ENCODE measurements at regions not wholly inside any gene's neighbourhood (a gene's known extent, or its start where the extent isn't known, plus 50 kb on each side); places are given as distances from the start of the nearest gene placed in this dataset.
A peak's percentile ranks its signal among the peaks of the same experiment; 100 is the strongest.
"Not testable (repeated sequence)": the region's sequence is repeated elsewhere in the genome, so short reads cannot be mapped to it uniquely, and the experiment has no call there.

DNA sequence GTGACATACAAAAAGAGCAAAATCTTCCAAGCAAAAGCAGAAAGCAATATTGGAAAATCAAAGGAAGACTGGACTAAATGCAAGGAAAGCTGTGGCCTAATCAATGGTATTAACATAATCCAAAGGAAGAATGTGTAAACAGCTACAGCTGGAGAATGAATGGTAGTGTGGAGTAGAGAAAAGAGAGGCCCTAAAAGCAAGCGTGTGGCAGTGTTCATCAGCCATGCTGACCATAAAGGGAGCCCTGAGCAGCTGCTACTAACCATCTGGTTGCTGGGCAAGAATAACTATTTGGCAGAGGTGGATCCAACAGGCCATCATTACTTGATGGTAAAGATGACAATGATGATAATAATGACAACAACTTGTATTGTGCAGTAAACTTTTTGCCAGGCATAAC lies 148.5 kb upstream of the BEND6 start:
- DNase-seq (ENCODE audit: low spot score): no peak

DNA sequence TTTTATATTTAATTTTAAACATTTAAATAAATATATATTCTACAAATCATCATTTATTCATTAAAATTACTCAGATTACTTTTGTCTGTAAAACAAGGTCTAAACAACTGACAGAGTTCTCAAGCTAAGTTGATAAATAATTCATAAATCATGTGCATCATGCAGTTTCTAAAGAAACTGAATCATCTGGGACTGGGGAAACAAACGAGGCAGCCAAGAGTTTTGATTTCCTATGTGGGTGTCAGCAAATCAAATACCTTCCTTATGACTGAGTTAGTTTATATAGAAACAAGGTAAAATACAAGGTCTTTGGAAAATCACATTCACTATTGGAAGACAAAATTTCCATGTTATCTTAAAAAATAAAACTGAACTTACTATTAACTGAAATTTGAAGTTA lies 149.9 kb upstream of the BEND6 start:
- no peak for DNase-seq (ENCODE audit: low spot score)

DNA sequence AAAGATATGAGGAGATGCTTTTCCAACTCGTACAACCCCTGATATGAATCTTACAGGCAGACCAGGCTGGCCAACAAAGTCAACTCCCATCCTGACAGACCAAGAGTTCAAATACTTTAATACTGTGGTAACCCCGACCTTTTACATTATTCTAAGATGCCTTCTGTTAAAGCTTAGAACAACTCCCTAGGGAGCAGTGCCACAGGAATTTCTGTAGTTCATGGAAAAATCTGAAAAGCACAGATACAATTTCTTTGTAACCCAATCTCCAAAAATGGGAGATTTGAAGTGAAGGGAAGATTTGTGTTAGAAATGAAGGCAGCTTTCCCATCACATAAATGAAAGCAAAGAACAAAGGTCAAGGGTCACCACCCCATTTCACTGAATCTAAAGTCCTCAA lies 151.3 kb upstream of the BEND6 start:
- no peak for DNase-seq (ENCODE audit: low spot score)

DNA sequence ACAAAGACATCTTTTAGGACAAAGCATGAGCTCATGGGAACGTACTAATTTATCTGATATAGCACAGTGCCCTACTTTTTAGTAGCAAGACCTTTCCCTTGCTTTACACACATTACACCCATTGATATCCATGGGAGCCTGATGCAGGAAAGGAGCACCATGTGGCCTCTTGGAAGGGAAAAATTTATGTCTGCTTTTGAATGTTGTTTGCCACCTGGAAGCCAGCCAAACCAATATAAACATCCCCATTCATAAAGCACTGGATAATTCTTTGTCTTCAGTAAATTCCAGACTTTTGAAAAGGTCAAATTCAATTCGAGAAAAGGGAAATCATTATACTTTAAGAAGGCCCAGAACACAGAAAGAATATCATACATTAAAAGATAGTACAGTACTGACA lies 152.3 kb upstream of the BEND6 start:
- DNase-seq (ENCODE audit: low spot score): peak; percentile 2

DNA sequence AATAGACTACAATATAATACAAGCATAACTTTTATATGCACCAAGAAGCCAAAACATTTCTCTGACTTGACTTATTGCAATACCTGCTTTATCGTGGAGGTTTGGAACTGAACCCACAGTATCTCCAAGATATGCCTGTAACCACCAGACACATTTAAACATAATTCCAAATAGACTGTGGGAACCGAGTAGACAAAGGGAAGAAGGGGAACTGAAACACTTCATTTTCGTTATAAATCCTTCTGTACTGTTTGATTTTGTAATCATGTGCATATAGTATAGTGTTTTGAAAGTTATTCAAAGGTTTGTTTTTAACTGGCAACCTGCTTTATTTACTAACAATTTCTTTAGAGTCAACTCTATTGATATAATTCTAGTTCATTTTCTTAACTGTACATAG lies 154.9 kb upstream of the BEND6 start:
- DNase-seq (ENCODE audit: low spot score): no peak

- no peak for DNase-seq (ENCODE audit: low spot score)
Measured at GRCh38 chr6:56798163-56798562, 155.5 kb upstream of the DST start.

DNA sequence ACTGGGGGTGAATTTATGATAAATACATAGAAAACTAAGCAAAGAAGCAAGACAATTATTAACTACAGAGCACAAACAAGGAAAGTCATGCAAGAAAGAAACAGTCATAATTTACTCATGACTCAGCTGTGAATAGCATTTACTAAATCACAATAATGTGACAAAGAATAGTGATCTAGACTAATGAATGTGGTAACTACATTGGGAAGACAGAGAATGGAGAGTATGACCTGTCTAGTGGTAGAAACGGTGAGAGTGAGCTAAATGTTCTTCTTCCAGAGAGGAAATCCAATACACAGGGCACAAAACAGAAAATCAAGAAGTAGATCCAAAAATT lies 153.5 kb upstream of the DST start:
- no peak for DNase-seq (ENCODE audit: low spot score)

- no peak for DNase-seq (ENCODE audit: low spot score)
Measured at GRCh38 chr6:56795466-56796195, 152.9 kb upstream of the DST start.

- DNase-seq (ENCODE audit: low spot score): no peak
Measured at GRCh38 chr6:56794421-56794820, 151.7 kb upstream of the DST start.

DNA sequence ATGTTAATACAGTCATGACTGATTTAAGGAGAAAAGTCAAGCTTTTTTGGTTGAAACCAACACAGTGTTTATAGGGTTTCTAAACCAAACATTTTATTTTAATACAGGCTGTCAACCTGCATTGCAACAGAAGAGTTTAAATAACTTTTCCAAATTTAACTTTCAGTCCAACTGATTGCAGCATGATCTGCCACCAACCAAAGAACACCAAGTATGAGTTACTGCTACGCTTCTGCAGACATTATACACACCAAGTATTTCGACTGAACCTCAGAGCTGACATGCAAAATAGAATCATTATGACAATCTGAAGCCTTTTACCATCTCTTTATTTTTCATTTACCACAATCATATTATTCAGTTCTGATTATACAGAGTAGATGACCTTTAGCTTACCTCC lies 151.2 kb upstream of the DST start:
- DNase-seq (ENCODE audit: low spot score): no peak

DNA sequence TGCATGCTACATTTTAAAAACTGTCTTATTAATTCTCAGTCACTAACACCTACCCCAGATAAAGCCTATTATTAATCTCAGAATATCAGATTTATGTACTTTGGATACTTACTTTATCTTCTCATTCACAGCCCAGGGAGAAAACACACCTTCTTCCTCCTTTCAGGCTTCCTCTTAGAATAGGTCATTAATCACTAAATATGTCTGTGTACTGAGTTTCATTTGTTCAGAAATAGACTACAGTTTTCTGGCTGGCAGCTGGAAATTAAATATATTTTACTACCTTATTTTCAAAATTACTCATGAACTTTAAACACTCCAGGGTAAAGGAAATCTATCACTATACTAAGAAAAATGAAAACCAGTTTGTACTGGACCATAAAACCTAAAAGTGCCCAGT lies 147.7 kb upstream of the DST start:
- DNase-seq (ENCODE audit: low spot score): no peak

DNA sequence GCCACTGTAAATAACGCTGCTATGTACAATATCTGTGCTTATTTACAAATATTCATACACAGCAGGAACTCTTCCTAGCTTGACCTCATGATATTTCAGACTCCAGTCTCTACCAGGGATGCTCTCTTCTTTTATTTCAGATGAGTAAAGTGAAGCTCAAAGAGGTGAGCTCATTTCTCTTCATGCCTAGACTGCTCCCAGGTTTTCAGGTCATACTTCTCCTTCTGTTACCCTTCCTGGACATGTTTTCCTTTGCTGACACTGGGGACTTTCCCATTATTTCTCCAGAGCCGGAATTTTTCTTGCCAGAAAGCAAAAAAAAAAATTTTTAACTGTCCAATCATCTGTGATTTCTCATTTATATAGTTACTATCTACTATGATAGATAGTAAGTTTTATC lies 147.2 kb upstream of the DST start:
- no peak for DNase-seq (ENCODE audit: low spot score)

DNA sequence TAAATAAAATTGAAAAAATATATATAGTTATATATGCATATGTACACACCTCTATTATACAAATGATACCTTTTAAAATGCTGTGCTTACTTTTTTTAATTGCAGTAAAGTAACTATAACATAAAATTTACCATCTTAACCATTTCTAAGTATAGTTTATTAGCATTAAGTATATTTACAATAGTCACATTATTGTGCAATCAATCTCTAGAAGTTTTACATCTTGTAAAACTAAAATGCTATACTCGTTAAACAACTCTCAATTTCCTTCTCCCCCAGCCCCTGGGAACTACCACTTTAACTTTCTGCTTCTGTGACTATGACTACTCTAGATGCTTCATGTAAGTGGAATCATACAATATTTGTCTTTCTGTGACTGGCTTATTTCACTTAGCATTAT lies 146.7 kb upstream of the DST start:
- no peak for DNase-seq (ENCODE audit: low spot score)

GRCh38 chr6:56787209-56787608 lies 144.5 kb upstream of the DST start:
- DNase-seq (ENCODE audit: low spot score): no peak

DNA sequence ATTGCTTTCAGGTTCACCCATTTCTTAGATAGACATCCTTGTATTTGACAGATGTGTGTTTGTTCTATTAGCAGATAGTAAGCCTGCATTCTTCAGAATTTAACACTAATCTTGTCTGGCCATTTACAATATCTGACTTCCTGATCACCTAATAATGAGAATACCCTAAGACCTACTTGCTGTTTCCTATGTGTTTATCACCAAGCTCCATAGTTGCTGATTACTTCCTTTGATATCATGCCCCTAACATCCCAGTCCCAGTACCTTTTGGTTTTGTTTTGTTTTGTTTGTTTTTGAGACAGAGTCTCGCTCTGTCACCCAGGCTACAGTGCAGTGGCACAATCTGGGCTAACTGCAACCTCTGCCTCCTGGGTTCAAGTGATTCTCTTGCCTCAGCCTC lies 143.6 kb upstream of the DST start:
- DNase-seq (ENCODE audit: low spot score): no peak

DNA sequence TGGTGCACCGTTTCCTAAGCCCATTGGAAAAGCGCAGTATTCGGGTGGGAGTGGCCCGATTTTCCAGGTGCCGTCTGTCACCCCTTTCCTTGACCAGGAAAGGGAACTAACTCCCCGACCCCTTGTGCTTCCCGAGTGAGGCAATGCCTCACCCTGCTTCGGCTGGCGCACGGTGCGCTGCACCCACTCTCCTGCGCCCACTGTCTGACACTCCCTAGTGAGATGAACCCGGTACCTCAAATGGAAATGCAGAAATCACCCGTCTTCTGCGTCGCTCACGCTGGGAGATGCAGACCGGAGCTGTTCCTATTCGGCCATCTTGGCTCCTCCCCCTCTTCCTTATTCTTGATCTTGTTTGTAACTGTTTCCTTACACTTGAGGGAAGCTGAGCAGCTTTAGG lies 142.8 kb upstream of the DST start:
- not testable (repeated sequence) for DNase-seq (ENCODE audit: low spot score)

DNA sequence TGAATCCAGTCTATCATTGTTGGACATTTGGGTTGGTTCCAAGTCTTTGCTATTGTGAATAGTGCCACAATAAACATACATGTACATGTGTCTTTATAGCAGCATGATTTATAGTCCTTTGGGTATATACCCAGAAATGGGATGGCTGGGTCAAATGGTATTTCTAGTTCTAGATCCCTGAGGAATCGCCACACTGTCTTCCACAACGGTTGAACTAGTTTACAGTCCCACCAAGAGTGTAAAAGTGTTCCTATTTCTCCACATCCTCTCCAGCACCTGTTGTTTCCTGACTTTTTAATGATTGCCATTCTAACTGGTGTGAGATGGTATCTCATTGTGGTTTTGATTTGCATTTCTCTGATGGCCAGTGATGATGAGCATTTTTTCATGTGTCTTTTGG lies 137.4 kb upstream of the DST start:
- not testable (repeated sequence) for DNase-seq (ENCODE audit: low spot score)

DNA sequence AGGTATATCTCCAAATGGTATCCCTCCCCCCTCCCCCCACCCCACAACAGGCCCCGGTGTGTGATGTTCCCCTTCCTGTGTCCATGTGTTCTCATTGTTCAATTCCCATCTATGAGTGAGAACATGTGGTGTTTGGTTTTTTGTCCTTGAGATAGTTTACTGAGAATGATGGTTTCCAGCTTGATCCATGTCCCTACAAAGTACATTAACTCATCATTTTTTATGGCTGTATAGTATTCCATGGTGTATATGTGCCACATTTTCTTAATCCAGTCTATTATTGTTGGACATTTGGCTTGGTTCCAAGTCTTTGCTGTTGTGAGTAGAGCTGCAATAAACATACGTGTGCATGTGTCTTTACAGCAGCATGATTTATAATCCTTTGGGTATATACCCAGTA lies 135.8 kb upstream of the DST start:
- not testable (repeated sequence) for DNase-seq (ENCODE audit: low spot score)

- no peak for DNase-seq (ENCODE audit: low spot score)
Measured at GRCh38 chr6:56775498-56776166, 132.9 kb upstream of the DST start.

DNA sequence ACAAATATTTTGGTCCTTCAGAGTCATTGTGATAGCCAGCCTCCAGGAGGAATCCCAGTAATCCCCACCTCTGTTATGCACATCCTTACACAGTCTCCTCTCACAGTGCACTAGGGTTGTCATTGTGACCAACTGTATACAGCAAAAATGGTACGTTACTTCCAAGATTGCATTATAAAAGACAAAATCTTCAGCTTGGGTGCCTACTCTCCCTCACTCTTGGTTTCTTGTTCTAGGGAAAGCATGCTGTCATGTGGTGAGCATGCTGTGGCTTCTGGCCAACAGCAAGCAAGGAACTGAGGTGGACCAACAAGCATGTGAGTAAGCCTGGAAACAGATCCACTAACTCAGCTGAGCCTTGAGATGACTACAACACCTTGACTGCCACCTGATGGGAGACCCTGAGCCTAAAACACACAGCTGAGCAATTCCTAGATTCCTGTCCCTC lies 130.1 kb upstream of the DST start:
- DNase-seq (ENCODE audit: low spot score): no peak

DNA sequence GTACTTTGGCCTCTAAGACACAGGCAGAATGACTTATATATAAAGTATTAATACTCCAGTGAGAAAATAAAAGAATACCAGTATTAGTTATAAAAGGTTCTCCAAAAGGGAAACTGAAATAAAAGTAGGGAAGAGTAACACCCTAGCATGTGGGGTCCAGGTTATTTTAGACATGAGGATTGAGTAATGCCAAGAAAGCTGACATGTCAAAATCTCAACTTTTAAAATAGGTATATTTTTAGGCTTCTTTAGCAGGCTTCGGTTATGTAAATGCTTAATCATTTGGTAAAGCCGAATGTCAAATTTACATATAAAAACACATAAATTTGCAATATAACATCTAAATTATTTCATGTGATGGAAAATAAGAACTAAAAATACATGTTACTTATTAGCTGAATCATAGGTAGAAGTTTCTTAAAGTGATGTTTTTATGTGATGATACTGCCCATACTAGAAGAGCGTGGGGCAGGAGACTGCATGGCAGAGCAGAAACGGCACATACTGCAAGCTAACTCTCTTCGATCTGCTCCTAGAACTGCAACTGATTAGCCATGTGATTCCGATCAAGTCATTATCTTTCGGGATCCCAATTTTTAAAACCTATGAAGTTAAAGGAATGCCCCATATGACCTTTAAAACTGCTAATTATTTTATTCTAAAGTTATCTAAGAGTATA lies 129.4 kb upstream of the DST start:
- DNase-seq (ENCODE audit: low spot score): no peak

DNA sequence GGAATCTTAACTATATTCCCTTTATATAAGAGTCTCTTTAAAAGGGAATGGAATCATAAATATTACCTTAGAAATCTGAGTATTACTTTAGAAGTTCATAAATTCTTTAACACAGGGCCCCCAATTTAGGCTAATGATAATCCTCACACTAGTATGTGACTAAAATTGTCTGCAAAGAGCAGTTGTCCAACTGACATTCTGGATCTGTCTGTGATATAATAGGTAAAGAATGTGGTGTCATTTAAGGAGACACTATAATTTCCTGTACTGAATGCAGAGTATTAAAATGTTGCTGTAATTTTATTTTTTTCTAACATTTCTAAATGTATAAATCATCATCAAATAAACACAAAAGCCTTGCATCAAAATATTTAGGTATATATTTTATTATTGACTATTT lies 128.5 kb upstream of the DST start:
- DNase-seq (ENCODE audit: low spot score): no peak

DNA sequence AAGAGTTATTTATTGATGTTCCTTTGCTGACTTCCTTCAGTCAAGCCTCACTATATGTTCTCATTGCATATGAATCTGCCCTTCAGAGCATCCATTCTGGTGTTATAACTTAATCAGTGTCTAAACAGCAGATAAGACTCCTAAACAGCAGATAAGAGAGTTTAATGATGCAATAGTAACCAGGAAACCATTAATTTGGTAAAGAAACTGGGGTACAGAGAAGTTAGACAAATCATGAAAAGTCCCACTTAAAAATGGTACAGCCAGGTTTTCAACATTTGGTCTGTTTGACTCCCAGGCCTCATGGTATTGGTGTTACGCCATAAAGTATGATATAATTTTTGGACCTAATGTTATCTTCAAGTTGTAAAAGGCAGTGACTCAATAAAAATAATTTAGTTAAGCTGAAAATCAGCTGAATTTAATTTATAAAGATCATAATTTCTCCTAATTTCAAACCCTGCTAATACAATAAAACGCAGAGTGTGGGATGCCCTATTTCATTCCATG lies 127.4 kb upstream of the DST start:
- no peak for DNase-seq (ENCODE audit: low spot score)

Data from SW480 (cell line).